ENCODE measurements at regions not wholly inside any gene's neighbourhood (a gene's known extent, or its start where the extent isn't known, plus 50 kb on each side); places are given as distances from the start of the nearest gene placed in this dataset.

DNA sequence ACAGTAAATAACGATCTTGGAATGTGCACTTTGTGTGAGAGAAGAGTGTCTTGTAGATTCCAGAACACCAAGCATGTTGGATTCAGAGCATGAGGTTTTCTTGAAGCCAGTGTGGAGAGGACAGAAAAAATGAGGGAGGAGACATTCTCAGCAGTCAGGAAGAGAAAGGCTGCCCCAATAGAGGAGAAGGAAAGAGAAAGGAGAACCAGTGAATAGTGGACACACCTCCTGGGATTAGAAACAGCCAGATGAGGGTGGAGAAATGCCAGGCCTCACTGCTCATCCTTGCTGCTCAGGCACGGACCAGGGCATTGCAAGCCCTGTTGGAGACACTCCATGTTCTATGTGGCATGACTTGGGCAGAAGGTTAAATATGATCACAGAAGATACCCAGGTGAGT is 69.0 kb upstream of the KAZN start:
- no peak for DNase-seq (ENCODE audit: low read depth)

DNA sequence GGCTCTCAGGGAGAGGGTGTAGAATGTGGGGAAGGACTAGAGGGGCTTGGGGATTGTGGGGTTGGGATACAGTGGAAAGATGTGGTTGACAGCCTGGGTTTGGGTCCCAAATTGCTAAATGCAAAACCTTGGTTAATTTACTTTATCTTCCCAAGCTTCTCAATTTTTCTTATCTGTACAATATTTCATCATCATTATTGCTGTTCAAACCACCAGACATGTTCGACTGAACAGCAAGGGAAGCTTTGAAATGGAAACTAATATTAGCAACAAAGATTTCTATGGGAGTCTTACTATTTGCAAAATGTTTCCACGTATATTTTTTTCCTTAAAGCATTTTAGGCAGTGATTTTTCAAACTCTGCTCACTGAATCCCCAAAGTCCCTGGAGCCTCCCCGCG is 67.0 kb upstream of the KAZN start:
- DNase-seq (ENCODE audit: low read depth): no peak

DNA sequence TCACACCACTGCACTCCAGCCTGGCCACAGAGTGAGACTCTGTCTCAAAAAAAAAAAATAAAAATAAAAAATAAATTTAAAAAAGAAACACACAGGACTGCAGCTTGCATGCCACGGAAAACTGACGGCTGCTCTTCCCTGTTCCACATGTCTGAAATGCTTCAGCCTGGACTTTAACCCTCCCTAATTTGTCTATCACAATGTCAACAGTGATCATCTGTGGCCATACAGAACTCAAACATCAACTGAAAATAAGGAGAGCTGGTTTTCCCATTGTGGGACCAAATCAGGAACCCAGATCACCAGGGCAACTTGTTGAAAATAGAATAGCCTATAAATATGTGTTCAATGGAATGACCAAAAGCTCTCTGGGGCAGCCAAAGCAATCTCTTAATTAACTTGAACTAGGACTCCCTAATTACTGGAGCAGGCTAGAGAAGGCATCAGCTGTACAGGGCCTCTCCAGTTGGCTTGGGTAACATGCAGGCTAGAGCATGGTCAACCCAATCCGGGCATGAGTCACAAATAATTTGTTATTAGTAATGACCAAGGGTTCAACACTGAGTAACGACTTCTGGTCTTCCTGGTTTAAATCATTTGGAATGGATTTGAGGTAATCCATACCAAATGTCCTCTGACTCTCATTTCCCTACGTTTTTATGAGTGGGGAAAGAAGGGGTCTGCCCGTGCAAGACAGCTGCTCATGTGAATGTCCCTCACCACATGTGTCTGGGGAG is 62.7 kb upstream of the KAZN start:
- DNase-seq (ENCODE audit: low read depth): no peak

DNA sequence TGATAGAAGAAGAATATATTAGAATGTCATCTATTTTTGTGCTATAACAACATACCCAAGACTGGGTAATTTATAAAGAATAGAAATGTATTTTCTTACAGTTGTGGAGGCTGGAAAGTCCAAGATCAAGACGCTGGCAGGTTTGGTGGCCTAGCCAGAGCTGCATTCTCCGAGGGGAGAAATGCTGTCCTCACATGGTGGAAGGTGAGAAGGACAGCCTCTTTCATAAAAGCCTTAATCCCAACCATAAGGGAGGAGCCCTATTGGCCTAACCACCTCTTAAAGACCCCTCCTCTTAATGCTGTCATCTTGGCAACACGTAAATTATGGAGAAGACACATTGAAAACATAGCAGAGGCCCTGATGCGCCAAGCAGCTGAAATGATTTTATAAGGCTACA is 60.1 kb upstream of the KAZN start:
- no peak for DNase-seq (ENCODE audit: low read depth)

DNA sequence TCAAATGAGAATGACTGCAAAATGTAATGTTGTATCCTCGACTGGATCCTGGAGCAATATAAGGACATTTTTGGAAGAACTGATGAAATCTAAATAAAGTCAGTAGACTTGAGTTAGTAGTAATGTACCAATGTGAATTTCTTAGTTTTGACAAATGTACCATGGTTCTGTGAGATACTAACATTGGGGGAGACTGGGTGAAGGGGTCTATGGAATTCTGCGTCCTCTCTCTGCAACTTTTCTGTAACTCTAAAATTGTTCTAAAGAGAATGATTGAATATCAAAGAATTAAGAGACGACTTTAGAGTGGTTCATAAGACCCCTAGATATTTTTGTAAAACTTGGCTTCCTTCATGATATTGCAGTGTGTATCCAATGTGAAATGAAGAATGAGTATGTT is 59.2 kb upstream of the KAZN start:
- no peak for DNase-seq (ENCODE audit: low read depth)

DNA sequence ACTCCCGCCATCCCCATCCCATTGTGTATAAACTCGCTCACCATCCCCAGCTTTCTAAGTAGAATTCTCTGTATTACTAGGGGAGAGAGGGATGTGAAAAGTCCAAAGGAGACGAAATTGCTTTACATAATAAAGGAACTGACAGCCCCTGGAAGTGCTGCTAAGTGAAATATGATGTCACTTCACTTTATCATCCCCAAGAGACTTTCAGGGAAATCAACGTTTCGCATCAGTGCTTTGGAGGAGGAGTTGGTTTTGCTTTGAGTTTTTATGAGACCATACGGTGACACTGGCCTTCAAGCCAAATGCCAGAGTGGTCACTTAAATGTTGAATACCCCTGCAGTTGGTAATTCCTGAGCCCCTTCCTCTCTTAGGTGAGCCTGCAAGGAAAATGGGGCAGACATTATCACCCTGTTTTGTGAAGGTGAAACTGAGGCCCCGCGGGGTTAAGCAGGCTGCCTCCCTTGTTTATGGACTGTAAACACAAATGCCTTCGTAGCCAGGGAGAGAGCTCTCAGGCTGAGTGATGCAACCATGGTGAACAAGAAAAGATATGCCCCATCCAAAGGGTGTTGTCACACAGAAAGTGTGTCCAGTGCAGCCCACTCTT is 58.4 kb upstream of the KAZN start:
- DNase-seq (ENCODE audit: low read depth): no peak

DNA sequence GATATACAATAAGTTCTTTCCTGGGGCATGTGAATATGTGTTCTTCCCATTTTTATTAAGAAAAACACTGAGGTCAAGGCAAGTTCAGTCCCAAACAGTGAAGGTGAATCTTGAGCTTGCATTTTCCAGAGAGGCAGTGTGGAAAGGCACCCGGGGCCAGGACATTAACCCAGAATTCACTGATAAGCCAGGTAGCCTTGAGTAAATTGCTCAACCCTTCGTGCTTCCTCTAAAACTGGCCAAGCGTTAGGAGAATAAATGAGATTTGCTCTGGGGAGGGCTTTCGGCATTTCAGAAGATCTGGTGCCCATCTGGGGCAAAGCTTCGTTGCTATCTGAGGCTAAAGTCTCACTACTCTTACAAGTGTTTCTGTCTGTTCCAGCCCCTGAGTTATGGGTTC is 57.1 kb upstream of the KAZN start:
- no peak for DNase-seq (ENCODE audit: low read depth)

DNA sequence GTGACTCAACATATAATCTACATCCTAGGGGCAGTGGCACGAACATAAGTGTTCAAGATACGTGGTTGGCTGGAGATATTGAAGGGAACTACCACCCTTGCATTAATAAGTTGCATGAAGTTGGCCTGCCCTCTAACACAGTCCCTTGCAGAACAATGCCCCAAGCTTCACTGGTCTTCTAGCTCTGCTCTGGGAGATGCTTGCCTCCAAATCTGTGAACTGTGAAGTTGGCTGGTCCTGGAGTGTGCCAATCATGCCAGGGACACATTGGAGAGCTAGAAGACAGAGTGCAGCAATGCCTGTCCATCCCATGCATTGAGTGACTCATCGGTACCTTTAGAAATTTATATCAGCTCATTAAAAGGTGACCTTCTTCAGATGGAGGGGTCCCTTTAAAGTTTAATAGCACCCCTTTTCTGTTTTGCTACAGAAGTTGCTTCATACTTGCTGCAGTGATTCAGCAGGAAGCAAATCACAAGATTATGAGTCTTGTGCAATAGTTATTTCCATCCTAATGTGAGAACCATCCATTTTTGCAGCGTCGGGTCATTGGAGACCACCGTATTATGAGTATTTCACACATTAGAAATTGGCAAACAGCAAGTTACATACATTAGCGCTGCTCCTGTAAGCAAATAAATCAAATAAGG is 55.2 kb upstream of the KAZN start:
- DNase-seq (ENCODE audit: low read depth): peak; percentile 33

DNA sequence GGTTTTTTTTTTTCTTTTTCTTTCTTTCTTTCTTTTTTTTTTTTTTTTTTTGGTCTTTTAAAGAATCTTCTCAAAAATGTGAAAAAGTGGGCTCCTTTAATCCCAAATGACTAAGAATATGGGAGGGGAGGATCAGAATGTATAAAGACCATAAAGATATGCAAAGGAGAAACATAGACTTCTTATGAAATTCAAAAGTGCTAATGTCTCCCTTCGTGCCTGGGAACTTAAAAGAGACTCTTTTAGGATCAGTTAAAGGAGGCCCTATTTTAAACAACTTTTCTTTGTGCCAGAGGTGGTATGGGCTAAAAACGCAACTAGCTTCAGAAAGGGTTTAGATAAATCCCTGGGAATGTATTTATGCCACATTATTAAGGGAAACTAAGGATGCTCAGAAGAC is 54.2 kb upstream of the KAZN start:
- no peak for DNase-seq (ENCODE audit: low read depth)

DNA sequence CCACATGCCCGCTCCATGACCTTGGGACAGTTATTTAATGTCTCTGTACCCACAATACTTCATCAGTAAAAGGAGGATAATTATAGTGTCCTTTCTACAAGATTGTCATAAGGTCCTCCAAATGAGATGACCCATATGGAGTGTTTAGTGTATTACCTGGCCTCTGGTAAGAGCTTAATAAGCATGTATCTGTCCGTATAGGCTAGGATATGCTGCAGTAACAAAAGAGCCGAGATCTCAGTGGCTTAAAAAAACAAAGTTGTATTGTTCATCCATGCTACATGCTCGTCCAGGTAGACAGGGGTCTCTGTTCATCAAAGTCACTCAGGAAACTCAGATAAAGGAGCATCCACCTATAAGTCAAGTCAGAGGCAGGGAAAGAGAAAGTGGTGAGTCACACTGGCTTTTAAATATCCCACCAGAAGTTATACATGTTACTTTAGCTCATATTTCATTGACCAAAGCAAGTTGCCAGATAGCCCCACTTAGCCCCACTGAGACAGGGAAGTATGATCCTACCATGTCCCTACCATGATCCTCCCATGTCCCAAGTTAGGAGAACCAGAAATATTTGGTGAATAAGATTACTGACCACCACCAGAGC is 53.0 kb upstream of the KAZN start:
- no peak for DNase-seq (ENCODE audit: low read depth)

DNA sequence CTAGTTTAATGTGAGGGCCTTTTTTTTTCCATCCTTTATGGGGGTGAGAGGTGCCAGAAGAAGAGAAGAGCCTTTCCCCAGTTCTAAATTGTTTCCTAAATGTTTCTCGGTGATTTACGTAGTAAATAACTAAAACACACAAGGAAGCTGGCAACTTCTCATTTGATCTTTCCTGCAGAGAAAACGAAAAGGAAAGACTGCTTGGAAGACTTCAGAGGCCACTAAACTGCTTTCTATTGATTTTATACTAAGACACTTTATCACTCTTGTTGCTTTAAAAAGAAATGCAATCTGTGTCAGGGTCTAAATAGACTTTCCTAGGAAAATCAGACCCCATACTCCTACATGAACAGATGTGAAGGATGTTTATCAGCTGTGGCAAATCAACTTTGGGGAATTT is 52.1 kb upstream of the KAZN start:
- no peak for DNase-seq (ENCODE audit: low read depth)

Data from GM04503 (cell line).